ENCODE measurements at regions not wholly inside any gene's neighbourhood (a gene's known extent, or its start where the extent isn't known, plus 50 kb on each side); places are given as distances from the start of the nearest gene placed in this dataset.

DNA sequence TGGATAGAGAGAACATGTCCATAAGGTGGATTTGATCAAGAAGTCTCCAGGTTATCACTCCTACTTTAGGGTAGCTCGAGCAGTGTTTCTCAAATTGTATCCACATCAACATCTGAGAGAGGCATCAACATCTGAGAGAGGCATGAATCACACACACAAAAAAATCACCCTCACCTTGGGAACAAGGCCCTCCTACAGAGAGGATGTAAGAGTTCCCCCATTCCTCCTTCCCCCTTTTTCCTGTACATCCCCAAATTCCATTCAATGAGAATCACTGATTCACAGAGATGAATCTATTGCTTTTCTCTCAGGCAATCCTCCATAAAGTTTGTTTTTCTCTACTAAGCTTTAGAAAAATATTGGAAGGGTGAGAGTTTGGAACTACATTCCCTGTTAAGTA lies 233.4 kb upstream of the CDH6 start:
- TF ChIP-seq ZBTB7A (IDR thresholded peaks at IDR 0.05; ENCODE audit: low read depth) (no peak), RAD21 (IDR thresholded peaks at IDR 0.05; ENCODE audit: low read depth) (no peak), CREB1 (IDR thresholded peaks at IDR 0.05; ENCODE audit: low read depth) (no peak), EGR1 (IDR thresholded peaks at IDR 0.05) (no peak), NFIC (IDR thresholded peaks at IDR 0.05) (no peak), TAF1 (IDR thresholded peaks at IDR 0.05; ENCODE audit: low read depth) (no peak), CEBPB (IDR thresholded peaks at IDR 0.05) (no peak)
- TF ChIP-seq, protein P1, sequence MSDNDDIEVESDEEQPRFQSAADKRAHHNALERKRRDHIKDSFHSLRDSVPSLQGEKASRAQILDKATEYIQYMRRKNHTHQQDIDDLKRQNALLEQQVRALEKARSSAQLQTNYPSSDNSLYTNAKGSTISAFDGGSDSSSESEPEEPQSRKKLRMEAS (IDR thresholded peaks at IDR 0.05): no peak

DNA sequence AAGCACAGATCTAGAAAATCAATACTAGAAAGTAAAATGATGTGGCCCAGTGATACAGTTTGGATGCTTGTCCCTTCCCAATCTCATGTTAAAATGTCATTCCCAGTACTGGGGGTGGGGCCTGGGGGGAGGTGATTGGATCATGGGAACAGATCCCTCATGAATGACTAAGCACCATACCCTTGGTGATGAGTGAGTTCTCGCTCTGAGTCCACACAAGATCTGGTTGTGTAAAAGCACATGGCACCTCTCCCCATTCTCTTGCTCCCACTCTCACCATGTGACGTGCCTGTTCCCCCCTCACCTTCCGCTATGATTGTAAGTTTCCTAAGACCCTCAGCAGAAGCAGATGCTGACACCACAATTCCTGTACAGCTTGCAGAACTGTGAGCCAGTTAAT lies 234.2 kb upstream of the CDH6 start:
- TF ChIP-seq FOXM1 (IDR thresholded peaks at IDR 0.05; ENCODE audit: borderline replicate concordance, low read depth) (no peak), TAF1 (IDR thresholded peaks at IDR 0.05; ENCODE audit: low read depth) (no peak), NFIC (IDR thresholded peaks at IDR 0.05) (no peak), EGR1 (IDR thresholded peaks at IDR 0.05) (no peak), TEAD4 (IDR thresholded peaks at IDR 0.05) (no peak), RAD21 (IDR thresholded peaks at IDR 0.05; ENCODE audit: low read depth) (no peak), YY1 (IDR thresholded peaks at IDR 0.05; ENCODE audit: low read depth) (no peak), EP300 (IDR thresholded peaks at IDR 0.05; ENCODE audit: borderline replicate concordance) (no peak), ZBTB7A (IDR thresholded peaks at IDR 0.05; ENCODE audit: low read depth) (no peak), CREB1 (IDR thresholded peaks at IDR 0.05; ENCODE audit: low read depth) (no peak), CEBPB (IDR thresholded peaks at IDR 0.05) (no peak)
- TF ChIP-seq, protein P2, sequence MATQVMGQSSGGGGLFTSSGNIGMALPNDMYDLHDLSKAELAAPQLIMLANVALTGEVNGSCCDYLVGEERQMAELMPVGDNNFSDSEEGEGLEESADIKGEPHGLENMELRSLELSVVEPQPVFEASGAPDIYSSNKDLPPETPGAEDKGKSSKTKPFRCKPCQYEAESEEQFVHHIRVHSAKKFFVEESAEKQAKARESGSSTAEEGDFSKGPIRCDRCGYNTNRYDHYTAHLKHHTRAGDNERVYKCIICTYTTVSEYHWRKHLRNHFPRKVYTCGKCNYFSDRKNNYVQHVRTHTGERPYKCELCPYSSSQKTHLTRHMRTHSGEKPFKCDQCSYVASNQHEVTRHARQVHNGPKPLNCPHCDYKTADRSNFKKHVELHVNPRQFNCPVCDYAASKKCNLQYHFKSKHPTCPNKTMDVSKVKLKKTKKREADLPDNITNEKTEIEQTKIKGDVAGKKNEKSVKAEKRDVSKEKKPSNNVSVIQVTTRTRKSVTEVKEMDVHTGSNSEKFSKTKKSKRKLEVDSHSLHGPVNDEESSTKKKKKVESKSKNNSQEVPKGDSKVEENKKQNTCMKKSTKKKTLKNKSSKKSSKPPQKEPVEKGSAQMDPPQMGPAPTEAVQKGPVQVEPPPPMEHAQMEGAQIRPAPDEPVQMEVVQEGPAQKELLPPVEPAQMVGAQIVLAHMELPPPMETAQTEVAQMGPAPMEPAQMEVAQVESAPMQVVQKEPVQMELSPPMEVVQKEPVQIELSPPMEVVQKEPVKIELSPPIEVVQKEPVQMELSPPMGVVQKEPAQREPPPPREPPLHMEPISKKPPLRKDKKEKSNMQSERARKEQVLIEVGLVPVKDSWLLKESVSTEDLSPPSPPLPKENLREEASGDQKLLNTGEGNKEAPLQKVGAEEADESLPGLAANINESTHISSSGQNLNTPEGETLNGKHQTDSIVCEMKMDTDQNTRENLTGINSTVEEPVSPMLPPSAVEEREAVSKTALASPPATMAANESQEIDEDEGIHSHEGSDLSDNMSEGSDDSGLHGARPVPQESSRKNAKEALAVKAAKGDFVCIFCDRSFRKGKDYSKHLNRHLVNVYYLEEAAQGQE (IDR thresholded peaks at IDR 0.05; ENCODE audit: low read depth): no peak
- TF ChIP-seq, protein P1 (IDR thresholded peaks at IDR 0.05): no peak

DNA sequence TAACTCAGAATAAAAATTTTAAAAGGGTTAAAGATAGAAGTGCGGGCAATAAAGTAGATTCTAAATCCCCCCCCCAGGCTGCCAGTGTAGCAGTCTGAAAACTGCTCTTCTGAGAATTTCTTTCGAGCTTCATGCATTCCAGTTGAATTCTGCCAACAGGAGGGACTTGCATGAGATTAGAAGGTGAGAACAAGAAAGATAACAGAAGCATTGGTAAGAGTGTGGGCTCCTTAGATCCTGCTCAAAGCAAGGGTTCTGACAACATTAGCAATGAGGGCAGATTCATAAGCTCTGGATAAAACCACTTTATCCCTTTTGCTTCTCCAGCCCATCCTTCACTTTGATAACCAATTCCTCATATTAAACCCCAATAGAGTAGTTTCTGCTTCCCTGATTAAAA lies 235.9 kb upstream of the CDH6 start:
- TF ChIP-seq YY1 (IDR thresholded peaks at IDR 0.05; ENCODE audit: low read depth) (no peak), ZBTB7A (IDR thresholded peaks at IDR 0.05; ENCODE audit: low read depth) (no peak), NFIC (IDR thresholded peaks at IDR 0.05) (no peak), EGR1 (IDR thresholded peaks at IDR 0.05) (no peak), TEAD4 (IDR thresholded peaks at IDR 0.05) (no peak), TCF12 (IDR thresholded peaks at IDR 0.05; ENCODE audit: low read depth) (no peak), CREB1 (IDR thresholded peaks at IDR 0.05; ENCODE audit: low read depth) (no peak), CEBPB (IDR thresholded peaks at IDR 0.05) (no peak), EP300 (IDR thresholded peaks at IDR 0.05; ENCODE audit: borderline replicate concordance) (no peak), FOXM1 (IDR thresholded peaks at IDR 0.05; ENCODE audit: borderline replicate concordance, low read depth) (no peak), TAF1 (IDR thresholded peaks at IDR 0.05; ENCODE audit: low read depth) (no peak)
- TF ChIP-seq, protein P3, sequence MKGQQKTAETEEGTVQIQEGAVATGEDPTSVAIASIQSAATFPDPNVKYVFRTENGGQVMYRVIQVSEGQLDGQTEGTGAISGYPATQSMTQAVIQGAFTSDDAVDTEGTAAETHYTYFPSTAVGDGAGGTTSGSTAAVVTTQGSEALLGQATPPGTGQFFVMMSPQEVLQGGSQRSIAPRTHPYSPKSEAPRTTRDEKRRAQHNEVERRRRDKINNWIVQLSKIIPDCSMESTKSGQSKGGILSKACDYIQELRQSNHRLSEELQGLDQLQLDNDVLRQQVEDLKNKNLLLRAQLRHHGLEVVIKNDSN (IDR thresholded peaks at IDR 0.05): no peak
- TF ChIP-seq, protein P1 (IDR thresholded peaks at IDR 0.05): no peak
- TF ChIP-seq, protein P2 (IDR thresholded peaks at IDR 0.05; ENCODE audit: low read depth): no peak

DNA sequence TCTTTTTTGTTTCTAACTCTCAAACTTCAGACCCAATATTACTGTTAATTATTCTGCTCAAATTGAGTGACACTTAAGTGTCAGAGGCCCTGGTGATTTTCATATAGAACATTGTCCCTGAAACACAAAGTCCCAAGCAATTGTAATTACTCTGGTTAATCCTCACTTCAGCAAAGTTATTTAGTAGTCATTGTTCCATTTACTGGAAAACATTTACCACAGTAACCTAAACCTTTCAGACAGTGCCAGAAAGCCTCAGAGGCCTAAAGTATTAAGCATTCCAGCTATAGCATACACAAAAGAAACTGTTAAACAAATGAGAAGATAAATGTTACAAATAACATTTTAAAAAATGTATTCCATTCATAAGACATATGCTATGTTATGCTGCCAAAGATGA lies 237.2 kb upstream of the CDH6 start:
- TF ChIP-seq ZBTB7A (IDR thresholded peaks at IDR 0.05; ENCODE audit: low read depth): no peak
- no peak for TF ChIP-seq TCF12 (IDR thresholded peaks at IDR 0.05; ENCODE audit: low read depth)
- TF ChIP-seq, protein P3 (IDR thresholded peaks at IDR 0.05): no peak
- TF ChIP-seq, protein P2 (IDR thresholded peaks at IDR 0.05; ENCODE audit: low read depth): no peak
- TF ChIP-seq EGR1 (IDR thresholded peaks at IDR 0.05): no peak
- no peak for TF ChIP-seq NFIC (IDR thresholded peaks at IDR 0.05)
- no peak for TF ChIP-seq TEAD4 (IDR thresholded peaks at IDR 0.05)
- TF ChIP-seq FOXM1 (IDR thresholded peaks at IDR 0.05; ENCODE audit: borderline replicate concordance, low read depth): no peak
- no peak for TF ChIP-seq EP300 (IDR thresholded peaks at IDR 0.05; ENCODE audit: borderline replicate concordance)
- TF ChIP-seq TAF1 (IDR thresholded peaks at IDR 0.05; ENCODE audit: low read depth): no peak
- TF ChIP-seq, protein P1 (IDR thresholded peaks at IDR 0.05): no peak
- no peak for TF ChIP-seq RAD21 (IDR thresholded peaks at IDR 0.05; ENCODE audit: low read depth)
- no peak for TF ChIP-seq CREB1 (IDR thresholded peaks at IDR 0.05; ENCODE audit: low read depth)
- TF ChIP-seq CEBPB (IDR thresholded peaks at IDR 0.05): no peak
- TF ChIP-seq YY1 (IDR thresholded peaks at IDR 0.05; ENCODE audit: low read depth): no peak

Measured in Ishikawa (cell line).